IMR-90 (cell line): ENCODE measurements at regions not wholly inside any gene's neighbourhood (a gene's known extent, or its start where the extent isn't known, plus 50 kb on each side); places are given as distances from the start of the nearest gene placed in this dataset.

Source experiments
- ATAC-seq: fragments of 200-7000 bp; cut with Tn5 transposase; 2 replicates; pipeline ENCODE4 v1.9.1; 2020; ENCODE audit warnings: low read depth, mild to moderate bottlenecking, moderate library complexity
- BruUV-seq: library from RNA; stranded (reverse); fragments of 400-500 nt; replicated peaks from 2 replicates; lab custom pipeline; 2021; lab: Mats Ljungman, UMichigan
- CTCF ChIA-PET: fragments of 300-600 bp; formaldehyde crosslinking; extraction: SDS; loops from one replicate; lab custom pipeline; 2021; ENCODE audit warnings: antibody characterized with exemption; lab: Yijun Ruan, JAX
- POLR2A ChIA-PET: fragments of 300-600 bp; sonication (Branson Sonifier 250); formaldehyde crosslinking; loops from one replicate; lab custom pipeline; 2022; ENCODE audit warnings: antibody characterized with exemption; ENCODE audit not compliant: unreplicated experiment; lab: Charles Lee
- DNase-seq: peaks from one replicate; pipeline ENCODE4 v3.0.0; 2013
- H2AFZ ChIP-seq: replicated peaks from 2 replicates; pipeline ENCODE3; 2013; ENCODE audit warnings: low read length, mild to moderate bottlenecking; ENCODE audit not compliant: poor library complexity
- H2AK5ac ChIP-seq: 2 replicates; pipeline ENCODE4 v1.6.1; 2013; ENCODE audit warnings: low read depth, low read length, inconsistent platforms
- H2AK9ac ChIP-seq: replicated peaks from 2 replicates; pipeline ENCODE3; 2013; ENCODE audit warnings: mild to moderate bottlenecking, low read depth, low read length, moderate library complexity; ENCODE audit not compliant: poor library complexity
- H2BK120ac ChIP-seq: 2 replicates; pipeline ENCODE4 v1.6.1; 2013; ENCODE audit warnings: low read depth, low read length, inconsistent platforms
- H2BK15ac ChIP-seq: 3 replicates; pipeline ENCODE4 v1.6.1; 2013; ENCODE audit warnings: low read depth, low read length, inconsistent platforms
- H2BK20ac ChIP-seq: 2 replicates; pipeline ENCODE4 v1.6.1; 2013; ENCODE audit warnings: low read depth, mild to moderate bottlenecking, inconsistent platforms, low read length, moderate library complexity
- H2BK5ac ChIP-seq: 2 replicates; pipeline ENCODE4 v1.6.1; 2013; ENCODE audit warnings: mild to moderate bottlenecking, low read depth, low read length, inconsistent platforms; ENCODE audit not compliant: poor library complexity, severe bottlenecking
- H3K14ac ChIP-seq: replicated peaks from 2 replicates; pipeline ENCODE4 v1.6.1; 2013; ENCODE audit warnings: low read depth, low read length, inconsistent platforms
- H3K18ac ChIP-seq: 2 replicates; pipeline ENCODE4 v1.6.1; 2013; ENCODE audit warnings: low read depth, low read length, control low read depth
- H3K23ac ChIP-seq: 2 replicates; pipeline ENCODE4 v1.6.1; 2013; ENCODE audit warnings: low read depth, low read length, inconsistent platforms
- H3K27ac ChIP-seq: 2 replicates; pipeline ENCODE4 v1.5.1; 2013; ENCODE audit warnings: mild to moderate bottlenecking, control low read depth, low read length; ENCODE audit not compliant: insufficient read depth
- H3K27me3 ChIP-seq: 2 replicates; pipeline ENCODE4 v1.6.1; 2013; ENCODE audit warnings: low read length; ENCODE audit not compliant: control insufficient read depth, insufficient read depth
- H3K36me3 ChIP-seq: 2 replicates; pipeline ENCODE4 v1.6.1; 2013; ENCODE audit warnings: low read length, mixed read lengths; ENCODE audit not compliant: control insufficient read depth, insufficient read depth
- H3K4ac ChIP-seq: 2 replicates; pipeline ENCODE4 v1.6.1; 2013; ENCODE audit warnings: low read depth, low read length, inconsistent platforms
- H3K4me1 ChIP-seq: 2 replicates; pipeline ENCODE4 v1.6.1; 2013; ENCODE audit warnings: low read length, mixed read lengths; ENCODE audit not compliant: control insufficient read depth, insufficient read depth
- H3K4me2 ChIP-seq: 2 replicates; pipeline ENCODE4 v1.6.1; 2013; ENCODE audit warnings: low read depth, mild to moderate bottlenecking, control low read depth, low read length, moderate library complexity
- H3K4me3 ChIP-seq: 2 replicates; pipeline ENCODE4 v1.5.1; 2013; ENCODE audit warnings: low read depth, mild to moderate bottlenecking, control low read depth, low read length, moderate library complexity; ENCODE audit not compliant: insufficient read depth
- H3K56ac ChIP-seq: 2 replicates; pipeline ENCODE4 v1.6.1; 2013; ENCODE audit warnings: low read length, inconsistent platforms; ENCODE audit not compliant: insufficient read depth; ENCODE audit errors: extremely low read depth
- H3K79me1 ChIP-seq, 2 experiments: 2 replicates each; pipeline ENCODE4 v1.6.1; 2013; ENCODE audit warnings: low read length in 2 of 2, inconsistent platforms in 1 of 2, low read depth in 1 of 2
- H3K9ac ChIP-seq: 2 replicates; pipeline ENCODE4 v1.6.1; 2013; ENCODE audit warnings: low read depth, low read length, control low read depth
- H3K9me1 ChIP-seq: 2 replicates; pipeline ENCODE4 v1.6.1; 2013; ENCODE audit warnings: low read length, inconsistent platforms; ENCODE audit not compliant: insufficient read depth
- H3K9me3 ChIP-seq: 2 replicates; pipeline ENCODE4 v1.6.1; 2013; ENCODE audit warnings: low read length; ENCODE audit not compliant: control insufficient read depth, insufficient read depth
- H4K20me1 ChIP-seq: 2 replicates; pipeline ENCODE4 v1.6.1; 2013; ENCODE audit warnings: low read length, inconsistent platforms; ENCODE audit not compliant: insufficient read depth
- H4K5ac ChIP-seq: 2 replicates; pipeline ENCODE4 v1.6.1; 2013; ENCODE audit warnings: mild to moderate bottlenecking, low read depth, low read length, control low read depth
- H4K8ac ChIP-seq, 2 experiments: 2 replicates each; pipeline ENCODE4 v1.6.1; 2013; ENCODE audit warnings: low read depth in 2 of 2, low read length in 2 of 2, control low read depth in 1 of 2, inconsistent platforms in 1 of 2
- H4K91ac ChIP-seq: 2 replicates; pipeline ENCODE4 v1.6.1; 2013; ENCODE audit warnings: low read depth, low read length, inconsistent platforms; ENCODE audit not compliant: insufficient read depth
- BHLHE40 ChIP-seq: fragments of 150-350 bp; IDR thresholded peaks from 2 replicates; pipeline ENCODE4 v1.6.1; 2016; ENCODE audit warnings: mild to moderate bottlenecking, low read depth, low read length
- NFE2L2 ChIP-seq: fragments of 150-350 bp; IDR thresholded peaks from 2 replicates; pipeline ENCODE4 v1.6.1; 2016; ENCODE audit warnings: low read depth, mild to moderate bottlenecking, low read length
- POLR2A ChIP-seq: IDR thresholded peaks from 2 replicates; pipeline ENCODE4 v1.6.1; 2012; ENCODE audit warnings: mild to moderate bottlenecking, low read depth, low read length
- RFX5 ChIP-seq: IDR thresholded peaks from 2 replicates; pipeline ENCODE4 v1.8.0; 2012; ENCODE audit warnings: low read depth, mild to moderate bottlenecking, low read length, moderate library complexity
- WGBS, 2 experiments: methylation state at CpG; one replicate each; pipeline versions ENCODE4 v1.1.5 to v1.1.7; 2013; ENCODE audit warnings: missing lambda C conversion rate in 2 of 2; ENCODE audit not compliant: insufficient read length in 1 of 2; ENCODE audit errors: extremely low coverage in 2 of 2; 5-methylcytosine and 5-hydroxymethylcytosine counted together
- dilution Hi-C: fragments of 300-500 bp; cut with HindIII; formaldehyde crosslinking; loops from one replicate; pipeline ENCODE4 v1.14.3; 2018; ENCODE audit warnings: low sequenced_read_pairs; ENCODE audit not compliant: unreplicated experiment
- in situ Hi-C: fragments of 300-500 bp; cut with MboI; formaldehyde crosslinking; loops from 3 replicates; pipeline ENCODE4 v1.14.3; 2019; ENCODE audit warnings: low sequenced_read_pairs, inconsistent platforms, mixed read lengths
- intact Hi-C: fragments of 100-400 bp; cut with micrococcal nuclease; formaldehyde crosslinking; loops from 2 replicates; pipeline ENCODE4 v1.10.0; 2022
- TF ChIP-seq, protein P1 (sequence below): conservative IDR thresholded peaks from 2 replicates; pipeline ENCODE4 v1.5.1; 2012; ENCODE audit warnings: mild to moderate bottlenecking, low read depth, low read length, improper control_type of control experiment
- TF ChIP-seq, protein P2 (sequence below): fragments of 150-350 bp; IDR thresholded peaks from 2 replicates; pipeline ENCODE4 v1.6.1; 2017; ENCODE audit warnings: mild to moderate bottlenecking, antibody characterized with exemption, low read length, low read depth

DNA sequence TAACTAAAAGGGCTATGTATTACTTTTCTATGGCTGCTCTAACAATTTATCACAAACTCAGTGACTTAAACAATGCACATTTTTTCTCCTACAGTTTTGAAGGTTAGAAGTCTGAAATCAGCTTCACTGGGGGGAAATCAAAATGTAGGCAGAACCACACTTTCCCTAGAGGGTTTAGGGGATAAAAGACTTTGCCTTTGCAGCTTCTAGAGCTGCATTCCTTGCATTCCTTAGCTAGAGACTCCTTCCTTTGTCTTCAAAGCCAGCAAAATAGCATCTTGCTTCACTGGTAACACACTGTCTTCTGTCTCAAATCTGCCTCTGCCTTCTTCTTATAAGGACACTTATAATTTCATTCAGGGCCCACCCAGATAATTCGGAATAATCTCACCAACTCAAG is 152.4 kb upstream of the SPIN4 start:
- Histone ChIP-seq H3K18ac (no peak overlapping the region), H2AK5ac (no peak overlapping the region), H2BK20ac (no peak overlapping the region), H2AFZ (no peak overlapping the region), H2BK5ac (no peak overlapping the region), H3K4ac (no peak overlapping the region), H3K14ac (no peak overlapping the region), H3K9me3 (no peaks in the 10 kb centered on the region), H4K8ac (no peak overlapping the region), H4K20me1 (no peaks in the 10 kb centered on the region), H3K56ac (no peak overlapping the region), H3K4me1 (no peaks in the 10 kb centered on the region), H4K91ac (no peak overlapping the region), H3K9me1 (no peaks in the 10 kb centered on the region), H2BK120ac (no peak overlapping the region), H3K27ac (no peak overlapping the region), H3K23ac (no peak overlapping the region), H3K27me3 (no peaks in the 10 kb centered on the region), H3K4me2 (no peak overlapping the region), H3K79me1 (no peaks in the 10 kb centered on the region; a peak in 1 of 4 replicates), H2AK9ac (no peak overlapping the region), H3K36me3 (no peaks in the 10 kb centered on the region), H3K4me3 (no peak overlapping the region), H2BK15ac (no peak overlapping the region), H4K5ac (no peak overlapping the region), H3K9ac (no peak overlapping the region)
- dilution Hi-C loops (no loop called here), in situ Hi-C loops (no loop called here), intact Hi-C loops (no loop called here)
- DNase-seq (peak; percentile 20), ATAC-seq (peak; percentile 78)
- TF ChIP-seq POLR2A (no peak), NFE2L2 (no peak), BHLHE40 (no peak), RFX5 (no peak)
- TF ChIP-seq, protein P1, sequence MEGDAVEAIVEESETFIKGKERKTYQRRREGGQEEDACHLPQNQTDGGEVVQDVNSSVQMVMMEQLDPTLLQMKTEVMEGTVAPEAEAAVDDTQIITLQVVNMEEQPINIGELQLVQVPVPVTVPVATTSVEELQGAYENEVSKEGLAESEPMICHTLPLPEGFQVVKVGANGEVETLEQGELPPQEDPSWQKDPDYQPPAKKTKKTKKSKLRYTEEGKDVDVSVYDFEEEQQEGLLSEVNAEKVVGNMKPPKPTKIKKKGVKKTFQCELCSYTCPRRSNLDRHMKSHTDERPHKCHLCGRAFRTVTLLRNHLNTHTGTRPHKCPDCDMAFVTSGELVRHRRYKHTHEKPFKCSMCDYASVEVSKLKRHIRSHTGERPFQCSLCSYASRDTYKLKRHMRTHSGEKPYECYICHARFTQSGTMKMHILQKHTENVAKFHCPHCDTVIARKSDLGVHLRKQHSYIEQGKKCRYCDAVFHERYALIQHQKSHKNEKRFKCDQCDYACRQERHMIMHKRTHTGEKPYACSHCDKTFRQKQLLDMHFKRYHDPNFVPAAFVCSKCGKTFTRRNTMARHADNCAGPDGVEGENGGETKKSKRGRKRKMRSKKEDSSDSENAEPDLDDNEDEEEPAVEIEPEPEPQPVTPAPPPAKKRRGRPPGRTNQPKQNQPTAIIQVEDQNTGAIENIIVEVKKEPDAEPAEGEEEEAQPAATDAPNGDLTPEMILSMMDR, result no peak
- TF ChIP-seq, protein P2, sequence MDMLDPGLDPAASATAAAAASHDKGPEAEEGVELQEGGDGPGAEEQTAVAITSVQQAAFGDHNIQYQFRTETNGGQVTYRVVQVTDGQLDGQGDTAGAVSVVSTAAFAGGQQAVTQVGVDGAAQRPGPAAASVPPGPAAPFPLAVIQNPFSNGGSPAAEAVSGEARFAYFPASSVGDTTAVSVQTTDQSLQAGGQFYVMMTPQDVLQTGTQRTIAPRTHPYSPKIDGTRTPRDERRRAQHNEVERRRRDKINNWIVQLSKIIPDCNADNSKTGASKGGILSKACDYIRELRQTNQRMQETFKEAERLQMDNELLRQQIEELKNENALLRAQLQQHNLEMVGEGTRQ, result no peak
- POLR2A ChIA-PET, result no interaction called here
- WGBS, 2 experiments, result no CpG with 5 or more reads among the region's 1 CpG
- CTCF ChIA-PET, result interaction anchor here (1.4 kb wide), 1 partner anchor 24 kb away, joined by 3 read pairs; no protein-coding TSS in a partner anchor
- BruUV-seq, result no TSS peak
